ENCODE measurements at regions not wholly inside any gene's neighbourhood (a gene's known extent, or its start where the extent isn't known, plus 50 kb on each side); places are given as distances from the start of the nearest gene placed in this dataset.

DNA sequence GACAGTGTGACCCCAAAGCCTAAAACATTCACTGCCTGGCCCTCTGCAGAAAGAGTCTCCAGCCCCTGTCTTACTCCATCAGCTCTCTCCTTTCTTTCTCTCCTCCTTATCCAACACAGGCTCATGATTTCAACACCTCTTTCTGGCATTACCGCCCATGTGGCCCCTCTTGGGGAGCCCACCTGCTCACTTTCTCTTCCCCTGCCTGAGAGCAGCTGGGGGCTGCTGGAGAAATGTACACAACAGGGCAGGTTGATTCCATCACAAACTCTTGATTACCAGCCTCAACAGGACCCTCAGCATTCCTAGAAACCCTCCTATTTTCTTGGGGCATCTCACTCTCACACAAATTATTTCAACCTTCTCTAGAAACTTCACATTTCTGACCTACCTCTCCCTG lies 98.3 kb downstream of the ABHD5 start:
- no peak for TF ChIP-seq EZH2 (IDR thresholded peaks at IDR 0.05; ENCODE audit: borderline replicate concordance, low read length)
- TF ChIP-seq, protein P1, sequence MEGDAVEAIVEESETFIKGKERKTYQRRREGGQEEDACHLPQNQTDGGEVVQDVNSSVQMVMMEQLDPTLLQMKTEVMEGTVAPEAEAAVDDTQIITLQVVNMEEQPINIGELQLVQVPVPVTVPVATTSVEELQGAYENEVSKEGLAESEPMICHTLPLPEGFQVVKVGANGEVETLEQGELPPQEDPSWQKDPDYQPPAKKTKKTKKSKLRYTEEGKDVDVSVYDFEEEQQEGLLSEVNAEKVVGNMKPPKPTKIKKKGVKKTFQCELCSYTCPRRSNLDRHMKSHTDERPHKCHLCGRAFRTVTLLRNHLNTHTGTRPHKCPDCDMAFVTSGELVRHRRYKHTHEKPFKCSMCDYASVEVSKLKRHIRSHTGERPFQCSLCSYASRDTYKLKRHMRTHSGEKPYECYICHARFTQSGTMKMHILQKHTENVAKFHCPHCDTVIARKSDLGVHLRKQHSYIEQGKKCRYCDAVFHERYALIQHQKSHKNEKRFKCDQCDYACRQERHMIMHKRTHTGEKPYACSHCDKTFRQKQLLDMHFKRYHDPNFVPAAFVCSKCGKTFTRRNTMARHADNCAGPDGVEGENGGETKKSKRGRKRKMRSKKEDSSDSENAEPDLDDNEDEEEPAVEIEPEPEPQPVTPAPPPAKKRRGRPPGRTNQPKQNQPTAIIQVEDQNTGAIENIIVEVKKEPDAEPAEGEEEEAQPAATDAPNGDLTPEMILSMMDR (IDR thresholded peaks at IDR 0.05; ENCODE audit: low read length), result no peak
- H3K27ac ChIP-seq (ENCODE audit: low read depth, low read length, poor library complexity, severe bottlenecking), result no peak overlapping the region
- no peak overlapping the region for H3K4me2 ChIP-seq (ENCODE audit: low read length)
- H3K9me3 ChIP-seq (ENCODE audit: low read length), result no peaks in the 10 kb centered on the region
- no peak overlapping the region for H2AFZ ChIP-seq (ENCODE audit: low read length)
- no peaks in the 10 kb centered on the region for H3K4me1 ChIP-seq (ENCODE audit: insufficient read depth, low read length, severe bottlenecking)
- H3K27me3 ChIP-seq (ENCODE audit: insufficient read depth, low read length), result no peaks in the 10 kb centered on the region
- no peaks in the 10 kb centered on the region for H3K9me2 ChIP-seq (ENCODE audit: low read depth, low read length)
- no peak overlapping the region for H3K9ac ChIP-seq (ENCODE audit: low read length)
- H3K79me2 ChIP-seq (ENCODE audit: insufficient read depth, low read length), result no peaks in the 10 kb centered on the region
- H4K20me1 ChIP-seq (ENCODE audit: insufficient read depth, low read length), result no peaks in the 10 kb centered on the region
- no peaks in the 10 kb centered on the region for H3K36me3 ChIP-seq (ENCODE audit: insufficient read depth, low read length)
- H3F3A ChIP-seq (ENCODE audit: insufficient read depth, low read length), result no peaks in the 10 kb centered on the region
- H3K4me3 ChIP-seq (ENCODE audit: low read depth, low read length, poor library complexity, severe bottlenecking), result no peak overlapping the region

DNA sequence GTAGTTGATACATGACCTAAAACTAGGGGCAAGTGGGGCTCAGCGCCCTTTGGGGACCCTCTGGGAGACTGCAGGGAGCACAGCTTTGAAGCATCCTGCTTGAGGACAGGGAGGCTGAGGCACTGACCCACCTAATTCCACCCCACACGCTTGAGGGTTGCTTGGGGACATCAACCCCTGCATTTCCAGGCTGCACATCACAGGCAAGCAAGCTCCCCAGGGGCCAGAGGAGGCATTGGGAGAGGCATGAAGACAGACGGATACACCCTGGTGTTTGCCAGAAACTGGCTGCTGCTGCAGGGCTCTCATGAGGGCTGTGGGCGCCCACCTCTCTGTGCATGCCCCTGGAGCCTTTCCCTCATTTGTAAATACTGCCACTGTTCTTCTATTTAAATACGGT lies 99.3 kb downstream of the ABHD5 start:
- Histone ChIP-seq H3K9me2 (ENCODE audit: low read depth, low read length) (no peaks in the 10 kb centered on the region), H3K27ac (ENCODE audit: low read depth, low read length, poor library complexity, severe bottlenecking) (no peak overlapping the region), H3K4me3 (ENCODE audit: low read depth, low read length, poor library complexity, severe bottlenecking) (no peak overlapping the region), H3K27me3 (ENCODE audit: insufficient read depth, low read length) (no peaks in the 10 kb centered on the region), H4K20me1 (ENCODE audit: insufficient read depth, low read length) (no peaks in the 10 kb centered on the region), H3K4me2 (ENCODE audit: low read length) (no peak overlapping the region), H3K9ac (ENCODE audit: low read length) (no peak overlapping the region), H2AFZ (ENCODE audit: low read length) (no peak overlapping the region), H3K9me3 (ENCODE audit: low read length) (no peaks in the 10 kb centered on the region), H3F3A (ENCODE audit: insufficient read depth, low read length) (no peaks in the 10 kb centered on the region), H3K36me3 (ENCODE audit: insufficient read depth, low read length) (no peaks in the 10 kb centered on the region), H3K4me1 (ENCODE audit: insufficient read depth, low read length, severe bottlenecking) (no peaks in the 10 kb centered on the region), H3K79me2 (ENCODE audit: insufficient read depth, low read length) (no peaks in the 10 kb centered on the region)
- TF ChIP-seq EZH2 (IDR thresholded peaks at IDR 0.05; ENCODE audit: borderline replicate concordance, low read length), result no peak

DNA sequence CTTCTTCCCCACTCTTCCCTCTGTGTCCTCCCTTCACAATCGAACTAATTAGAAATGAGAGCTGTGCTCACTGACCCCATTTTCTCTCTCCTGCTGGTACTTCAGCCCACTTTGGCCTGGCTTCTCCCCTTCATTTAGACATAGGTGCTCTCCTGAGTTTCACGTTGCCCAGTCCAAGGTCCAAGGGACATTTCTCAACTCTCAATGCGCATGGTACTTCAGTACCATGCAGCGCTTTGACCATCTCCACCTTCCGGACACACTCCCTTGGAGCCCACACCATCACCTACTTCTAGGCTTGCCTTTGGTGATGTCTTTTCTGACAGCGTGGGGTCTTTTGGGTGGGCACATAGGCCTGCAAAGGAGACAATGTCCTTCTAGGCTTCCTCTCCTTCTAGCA lies 99.7 kb downstream of the ABHD5 start:
- Histone ChIP-seq H3F3A (ENCODE audit: insufficient read depth, low read length) (no peaks in the 10 kb centered on the region), H3K4me1 (ENCODE audit: insufficient read depth, low read length, severe bottlenecking) (no peaks in the 10 kb centered on the region), H3K9ac (ENCODE audit: low read length) (no peak overlapping the region), H4K20me1 (ENCODE audit: insufficient read depth, low read length) (no peaks in the 10 kb centered on the region), H3K9me2 (ENCODE audit: low read depth, low read length) (no peaks in the 10 kb centered on the region), H3K79me2 (ENCODE audit: insufficient read depth, low read length) (no peaks in the 10 kb centered on the region), H3K36me3 (ENCODE audit: insufficient read depth, low read length) (no peaks in the 10 kb centered on the region), H3K4me3 (ENCODE audit: low read depth, low read length, poor library complexity, severe bottlenecking) (no peak overlapping the region), H3K9me3 (ENCODE audit: low read length) (no peaks in the 10 kb centered on the region), H3K27me3 (ENCODE audit: insufficient read depth, low read length) (no peaks in the 10 kb centered on the region), H3K4me2 (ENCODE audit: low read length) (no peak overlapping the region), H3K27ac (ENCODE audit: low read depth, low read length, poor library complexity, severe bottlenecking) (no peak overlapping the region), H2AFZ (ENCODE audit: low read length) (no peak overlapping the region)
- TF ChIP-seq, protein P1 (IDR thresholded peaks at IDR 0.05; ENCODE audit: low read length), result no peak
- TF ChIP-seq EZH2 (IDR thresholded peaks at IDR 0.05; ENCODE audit: borderline replicate concordance, low read length), result no peak

DNA sequence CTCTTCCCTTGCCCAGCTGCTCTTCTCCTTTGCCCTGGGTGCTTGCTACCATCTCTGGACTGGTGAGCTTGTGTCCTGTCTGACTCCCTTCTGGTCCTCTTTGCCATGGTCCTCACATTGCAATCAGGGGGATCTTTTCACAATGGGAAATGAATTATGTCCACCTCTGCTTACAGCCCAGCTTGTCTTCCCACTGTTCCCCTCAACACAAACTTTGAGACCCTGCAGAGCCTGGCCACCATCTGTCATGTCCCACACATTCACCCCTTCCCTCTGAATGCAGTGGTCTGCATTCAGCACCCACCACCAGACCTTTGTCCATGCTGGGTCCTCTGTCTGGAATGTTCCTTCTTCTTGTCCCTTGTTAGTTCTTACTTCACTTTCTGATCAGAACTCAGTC lies 100.5 kb downstream of the ABHD5 start:
- Histone ChIP-seq H3F3A (ENCODE audit: insufficient read depth, low read length) (no peaks in the 10 kb centered on the region), H2AFZ (ENCODE audit: low read length) (no peak overlapping the region), H3K27ac (ENCODE audit: low read depth, low read length, poor library complexity, severe bottlenecking) (no peak overlapping the region), H4K20me1 (ENCODE audit: insufficient read depth, low read length) (no peaks in the 10 kb centered on the region), H3K9ac (ENCODE audit: low read length) (no peak overlapping the region), H3K9me2 (ENCODE audit: low read depth, low read length) (no peaks in the 10 kb centered on the region), H3K79me2 (ENCODE audit: insufficient read depth, low read length) (no peaks in the 10 kb centered on the region), H3K9me3 (ENCODE audit: low read length) (no peaks in the 10 kb centered on the region), H3K36me3 (ENCODE audit: insufficient read depth, low read length) (no peaks in the 10 kb centered on the region), H3K4me3 (ENCODE audit: low read depth, low read length, poor library complexity, severe bottlenecking) (no peak overlapping the region), H3K4me2 (ENCODE audit: low read length) (no peak overlapping the region), H3K27me3 (ENCODE audit: insufficient read depth, low read length) (no peaks in the 10 kb centered on the region), H3K4me1 (ENCODE audit: insufficient read depth, low read length, severe bottlenecking) (no peaks in the 10 kb centered on the region)
- no peak for TF ChIP-seq EZH2 (IDR thresholded peaks at IDR 0.05; ENCODE audit: borderline replicate concordance, low read length)
- TF ChIP-seq, protein P1 (IDR thresholded peaks at IDR 0.05; ENCODE audit: low read length), result no peak
